CD1c-positive myeloid dendritic cell (primary cell): ENCODE measurements at regions not wholly inside any gene's neighbourhood (a gene's known extent, or its start where the extent isn't known, plus 50 kb on each side); places are given as distances from the start of the nearest gene placed in this dataset.
"Not testable (repeated sequence)": the region's sequence is repeated elsewhere in the genome, so short reads cannot be mapped to it uniquely, and the experiment has no call there.

Source experiments
- DNase-seq: peaks from one replicate; pipeline ENCODE4 v3.0.0-alpha.2; 2016; ENCODE audit errors: extremely low spot score

- DNase-seq: no peak
Observed at GRCh38 chr22:49721211-49721763, 106.4 kb downstream of the BRD1 start.

GRCh38 chr22:49720279-49720959, 107.3 kb downstream of the BRD1 start:
- no peak for DNase-seq

- DNase-seq: no peak
Observed at GRCh38 chr22:49719046-49719445, 108.6 kb downstream of the BRD1 start.

- no peak for DNase-seq
Observed at GRCh38 chr22:49718396-49718795, 109.3 kb downstream of the BRD1 start.

GRCh38 chr22:49717322-49717919, 110.3 kb downstream of the BRD1 start:
- no peak for DNase-seq

- DNase-seq: no peak
Observed at GRCh38 chr22:49716441-49716840, 111.2 kb downstream of the BRD1 start.

GRCh38 chr22:49715450-49715849, 112.2 kb downstream of the BRD1 start:
- no peak for DNase-seq

GRCh38 chr22:49713003-49713402, 114.7 kb downstream of the BRD1 start:
- DNase-seq: no peak

- no peak for DNase-seq
Observed at GRCh38 chr22:49712195-49712791, 115.4 kb downstream of the BRD1 start.

- no peak for DNase-seq
Observed at GRCh38 chr22:49710746-49711145, 116.9 kb downstream of the BRD1 start.

- DNase-seq: no peak
Observed at GRCh38 chr22:49709464-49709863, 118.2 kb downstream of the BRD1 start.

- no peak for DNase-seq
Observed at GRCh38 chr22:49705972-49706352, 121.7 kb downstream of the BRD1 start.

GRCh38 chr22:49705216-49705971, 122.3 kb downstream of the BRD1 start:
- DNase-seq: no peak

- DNase-seq: no peak
Observed at GRCh38 chr22:49704345-49705215, 123.1 kb downstream of the BRD1 start.

- DNase-seq: no peak
Observed at GRCh38 chr22:49703990-49704344, 123.7 kb downstream of the BRD1 start.

GRCh38 chr22:49703505-49703904, 124.2 kb downstream of the BRD1 start:
- DNase-seq: no peak

- DNase-seq: no peak
Observed at GRCh38 chr22:49702068-49702397, 125.6 kb downstream of the BRD1 start.

- peak; percentile 22 for DNase-seq
Observed at GRCh38 chr22:49701380-49702067, 126.1 kb downstream of the BRD1 start.

- no peak for DNase-seq
Observed at GRCh38 chr22:49699928-49700498, 127.7 kb downstream of the BRD1 start.

GRCh38 chr22:49699476-49699875, 128.2 kb downstream of the BRD1 start:
- DNase-seq: no peak

GRCh38 chr22:49698616-49699015, 129.1 kb downstream of the BRD1 start:
- DNase-seq: not testable (repeated sequence)
